Chondrocyte (in vitro differentiated cells): ENCODE measurements at regions not wholly inside any gene's neighbourhood (a gene's known extent, or its start where the extent isn't known, plus 50 kb on each side); places are given as distances from the start of the nearest gene placed in this dataset.
"Not testable (repeated sequence)": the region's sequence is repeated elsewhere in the genome, so short reads cannot be mapped to it uniquely, and the experiment has no call there.

Experiments used
- DNase-seq: peaks from one replicate; pipeline ENCODE4 v3.0.0; 2021; ENCODE audit warnings: mixed read lengths, low spot score
- H3K27ac Mint-ChIP-seq: one replicate; pipeline ENCODE4 v1.8.0; 2021; ENCODE audit warnings: mild to moderate bottlenecking, moderate library complexity, mixed read lengths; ENCODE audit not compliant: unreplicated experiment
- H3K27me3 Mint-ChIP-seq: 2 replicates; pipeline ENCODE4 v1.8.0; 2021; ENCODE audit warnings: low read depth, mixed read lengths
- H3K36me3 Mint-ChIP-seq: 2 replicates; pipeline ENCODE4 v1.8.0; 2021; ENCODE audit warnings: low read depth, mixed read lengths
- H3K4me1 Mint-ChIP-seq: 2 replicates; pipeline ENCODE4 v1.8.0; 2021; ENCODE audit warnings: low read depth, mild to moderate bottlenecking, mixed read lengths
- H3K4me3 Mint-ChIP-seq: one replicate; pipeline ENCODE4 v1.8.0; 2021; ENCODE audit warnings: mild to moderate bottlenecking, moderate library complexity, mixed read lengths; ENCODE audit not compliant: unreplicated experiment
- H3K9me3 Mint-ChIP-seq: 2 replicates; pipeline ENCODE4 v1.8.0; 2021; ENCODE audit warnings: low read depth, mixed read lengths
- CTCF ChIP-seq: fragments of 200-600 bp; sonication (generic); IDR thresholded peaks from 2 replicates; pipeline ENCODE4 v1.5.0; 2021; ENCODE audit warnings: antibody characterized with exemption, mild to moderate bottlenecking, moderate library complexity

- H3K27ac Mint-ChIP-seq: no peak overlapping the region
- TF ChIP-seq CTCF: no peak
- no peak for DNase-seq
Measured at GRCh38 chr2:237000481-237000880, 85.2 kb upstream of the COPS8 start.

GRCh38 chr2:237005341-237005740, 80.3 kb upstream of the COPS8 start:
- not testable (repeated sequence) for H3K27me3 Mint-ChIP-seq, H3K27ac Mint-ChIP-seq, H3K9me3 Mint-ChIP-seq, DNase-seq, H3K4me1 Mint-ChIP-seq, H3K36me3 Mint-ChIP-seq, H3K4me3 Mint-ChIP-seq

More at GRCh38 chr2:237000481-237000880, 85.2 kb upstream of the COPS8 start:
- Mint-ChIP-seq H3K27me3 (no peaks in the 10 kb centered on the region), H3K4me1 (peaks cover 15% of the 10 kb centered on the region), H3K9me3 (no peaks in the 10 kb centered on the region), H3K36me3 (no peaks in the 10 kb centered on the region), H3K4me3 (no peak overlapping the region)

GRCh38 chr2:237011206-237011795, 74.4 kb upstream of the COPS8 start:
- Mint-ChIP-seq H3K4me1 (peaks cover 4% of the 10 kb centered on the region), H3K4me3 (no peak overlapping the region), H3K9me3 (peaks cover 3% of the 10 kb centered on the region), H3K27ac (no peak overlapping the region), H3K27me3 (no peaks in the 10 kb centered on the region), H3K36me3 (peaks cover 3% of the 10 kb centered on the region)
- no peak for DNase-seq
- no peak for TF ChIP-seq CTCF

- Mint-ChIP-seq H3K27me3 (no peaks in the 10 kb centered on the region), H3K27ac (no peak overlapping the region), H3K4me3 (no peak overlapping the region), H3K36me3 (peaks cover 5% of the 10 kb centered on the region), H3K4me1 (peaks cover 4% of the 10 kb centered on the region), H3K9me3 (peaks cover 4% of the 10 kb centered on the region)
- DNase-seq: no peak
- no peak for TF ChIP-seq CTCF
Measured at GRCh38 chr2:237012004-237012403, 73.7 kb upstream of the COPS8 start.

GRCh38 chr2:237012577-237013267, 73.0 kb upstream of the COPS8 start:
- no peak overlapping the region for H3K27ac Mint-ChIP-seq

More at GRCh38 chr2:237012577-237013267, 73.0 kb upstream of the COPS8 start:
- no peak for DNase-seq
- Mint-ChIP-seq H3K4me3 (no peak overlapping the region), H3K4me1 (peaks cover 4% of the 10 kb centered on the region), H3K9me3 (peaks cover 4% of the 10 kb centered on the region), H3K36me3 (peaks cover 5% of the 10 kb centered on the region), H3K27me3 (no peaks in the 10 kb centered on the region)
- no peak for TF ChIP-seq CTCF
